ENCODE measurements at regions not wholly inside any gene's neighbourhood (a gene's known extent, or its start where the extent isn't known, plus 50 kb on each side); places are given as distances from the start of the nearest gene placed in this dataset.
"Not testable (repeated sequence)": the region's sequence is repeated elsewhere in the genome, so short reads cannot be mapped to it uniquely, and the experiment has no call there.

DNA sequence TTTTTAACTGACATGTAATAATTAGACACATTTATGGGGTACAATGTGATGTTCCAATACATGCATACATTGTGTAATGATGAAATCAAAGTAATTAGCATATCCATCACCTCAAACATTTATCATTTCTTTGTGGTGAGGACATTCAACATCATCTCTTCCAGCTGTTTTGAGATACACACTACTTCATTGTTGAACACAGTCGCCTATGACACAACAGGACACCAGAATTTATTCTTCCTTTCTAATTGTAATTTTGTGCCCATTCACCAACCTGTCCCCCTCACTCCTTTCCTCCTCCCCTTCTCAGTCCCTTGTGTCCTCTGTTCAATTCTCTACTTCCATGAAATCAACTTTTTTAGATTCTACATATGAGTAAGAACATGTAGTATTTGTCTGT is 113.4 kb upstream of the CBLB start:
- no peak for DNase-seq

DNA sequence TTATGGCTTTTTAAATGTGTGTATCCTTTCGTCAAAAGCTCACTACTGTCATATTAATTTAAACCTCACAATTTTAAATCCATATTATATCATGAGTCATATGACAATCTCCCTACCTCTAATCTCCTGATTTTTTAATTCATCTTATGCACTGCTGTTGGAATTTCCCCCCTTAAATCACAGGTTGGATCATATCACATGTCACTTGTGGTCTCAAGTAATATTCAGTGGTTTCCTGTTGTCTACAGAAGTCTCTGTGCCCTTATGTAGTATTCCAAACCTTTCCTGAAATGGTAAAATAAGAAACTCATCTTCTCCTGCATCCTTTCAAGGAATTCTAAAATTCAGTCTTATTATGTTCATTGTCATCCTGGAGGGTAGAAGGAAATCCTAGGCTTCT is 116.0 kb upstream of the CBLB start:
- no peak for DNase-seq

DNA sequence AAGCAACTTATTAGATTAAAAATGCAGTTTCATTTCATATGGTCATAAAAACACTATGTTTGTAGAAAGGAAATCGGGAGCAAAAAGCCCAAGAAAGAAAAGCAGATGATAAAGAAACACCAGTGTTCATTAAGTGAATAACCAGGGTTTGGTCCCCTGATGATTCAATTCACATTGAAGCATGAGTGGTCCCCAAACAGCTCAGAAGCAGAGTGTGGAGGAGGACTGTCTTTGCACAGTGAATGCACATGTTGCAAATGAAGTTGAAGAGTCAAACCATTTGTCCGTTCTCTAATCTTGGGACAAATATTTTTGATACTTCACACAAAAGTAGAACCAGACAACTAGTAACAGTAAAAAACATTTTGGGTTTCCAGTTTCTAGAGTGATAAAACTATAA is 117.5 kb upstream of the CBLB start:
- DNase-seq, result not testable (repeated sequence)

DNA sequence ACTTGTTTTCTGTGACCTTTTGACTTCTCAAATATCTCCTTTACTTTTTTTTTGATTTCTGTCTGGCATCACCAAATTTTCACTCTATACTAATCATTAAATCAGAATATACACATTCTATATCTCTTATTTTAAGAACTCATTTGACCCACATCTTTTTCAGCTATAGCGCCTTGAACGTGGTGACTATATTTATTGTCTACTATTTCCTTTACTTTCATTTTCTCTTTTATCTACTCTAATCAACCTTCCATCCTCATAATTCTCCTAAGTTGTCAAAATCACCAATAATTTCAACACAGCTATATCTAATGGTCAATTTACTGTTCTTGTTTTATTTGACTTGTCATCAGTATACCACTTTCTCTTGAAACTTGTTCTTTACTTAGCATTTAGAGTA is 119.0 kb upstream of the CBLB start:
- DNase-seq, result no peak

DNA sequence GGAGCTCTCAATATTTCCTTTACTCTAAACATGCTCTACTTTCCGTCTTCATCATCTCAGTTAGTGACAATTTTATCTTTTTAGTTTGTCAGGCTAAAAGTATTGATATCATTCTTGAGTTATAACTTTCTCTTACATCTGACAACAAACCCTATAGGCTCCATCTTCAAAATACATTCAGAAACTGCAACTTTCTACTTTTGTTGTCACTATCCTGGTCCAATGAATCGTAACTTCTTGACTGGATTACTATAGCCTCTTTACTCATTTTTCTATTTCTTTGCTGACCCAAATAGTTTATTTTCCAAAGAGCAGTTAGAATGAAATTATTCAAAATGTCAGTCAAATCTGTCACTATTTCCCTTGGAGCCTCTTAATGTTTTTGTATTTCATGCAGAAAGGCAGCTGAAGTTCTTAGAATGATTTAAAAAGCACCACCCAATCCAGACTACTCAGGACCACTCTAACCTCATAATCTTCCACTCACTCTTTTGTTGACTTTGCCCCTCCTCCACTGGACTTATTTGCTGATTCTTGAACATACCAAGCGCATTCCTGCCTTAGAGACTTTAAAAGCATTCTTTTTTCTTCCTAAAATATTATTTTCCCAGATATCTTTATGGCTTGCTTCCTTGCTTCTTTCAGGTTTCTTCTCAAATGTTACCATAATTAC is 119.9 kb upstream of the CBLB start:
- no peak for DNase-seq

DNA sequence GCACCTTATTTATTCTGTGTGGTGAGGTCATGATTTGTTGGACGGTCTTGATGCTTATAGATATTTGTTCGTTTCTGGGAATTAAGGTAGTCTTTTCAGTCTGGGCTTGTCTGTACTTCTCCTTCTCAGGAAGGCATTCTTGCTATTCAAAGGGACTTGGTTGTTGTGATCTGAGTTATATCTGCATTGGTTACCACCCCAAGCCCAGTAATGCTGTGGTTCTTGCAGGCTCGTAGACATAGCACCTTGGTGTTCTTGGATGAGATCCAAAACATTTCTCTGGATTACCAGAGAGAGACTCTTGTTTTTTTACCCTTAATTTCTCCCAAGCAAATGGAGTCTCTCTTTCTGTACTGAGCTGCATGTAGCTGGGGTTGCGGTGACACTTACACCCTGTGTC is 128.0 kb upstream of the CBLB start:
- no peak for DNase-seq

DNA sequence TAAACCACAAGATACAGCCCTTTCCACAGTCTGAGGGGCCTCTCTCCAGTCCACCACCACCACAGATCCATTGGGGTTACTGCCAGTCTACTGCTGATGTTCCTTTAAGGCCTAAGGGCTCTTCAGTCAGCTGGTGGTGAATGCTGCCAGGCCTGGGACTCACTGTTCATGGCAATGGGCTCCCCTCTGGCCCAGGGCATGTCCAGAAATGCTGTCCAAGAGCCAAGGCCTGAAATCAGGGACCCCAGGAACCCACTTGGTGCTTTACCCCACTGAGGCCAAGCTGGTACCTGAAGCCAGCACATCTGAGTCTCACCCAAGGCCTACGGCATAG is 128.6 kb upstream of the CBLB start:
- DNase-seq, result no peak

DNA sequence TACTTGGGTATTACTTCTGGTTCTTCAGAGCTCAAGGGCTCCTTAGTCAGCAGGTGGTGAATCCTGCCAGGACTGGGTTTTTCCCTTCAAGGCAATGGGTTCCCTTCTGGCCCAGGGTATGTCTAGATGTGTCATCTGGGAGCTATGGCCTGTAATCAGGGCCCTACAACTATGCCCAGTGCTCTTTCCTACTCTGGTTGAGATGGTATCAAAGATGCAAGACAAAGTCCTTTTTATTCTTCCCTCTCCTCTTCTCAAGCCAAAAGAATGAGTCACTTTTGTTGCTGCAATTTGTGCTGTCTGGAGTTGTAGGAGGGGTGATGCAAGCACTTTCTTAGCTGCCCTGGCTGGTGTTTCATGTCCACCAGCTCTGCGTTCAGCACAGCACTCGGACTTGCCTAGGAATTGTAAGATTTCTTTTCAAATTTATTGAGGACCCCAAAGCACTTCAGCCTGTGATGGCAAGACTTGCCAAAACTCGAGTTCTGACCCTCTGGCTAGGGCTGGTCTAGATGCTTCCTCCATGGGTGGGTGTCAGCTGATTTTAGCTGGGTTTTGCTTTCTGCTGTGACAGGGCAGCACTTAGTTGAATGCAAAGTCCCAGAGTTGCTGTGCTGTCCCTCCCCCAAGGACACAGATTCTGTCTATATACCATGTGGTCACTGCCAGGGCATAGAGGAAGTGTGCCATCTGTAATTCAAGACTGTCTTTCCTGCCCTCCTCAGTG is 129.2 kb upstream of the CBLB start:
- no peak for DNase-seq

DNA sequence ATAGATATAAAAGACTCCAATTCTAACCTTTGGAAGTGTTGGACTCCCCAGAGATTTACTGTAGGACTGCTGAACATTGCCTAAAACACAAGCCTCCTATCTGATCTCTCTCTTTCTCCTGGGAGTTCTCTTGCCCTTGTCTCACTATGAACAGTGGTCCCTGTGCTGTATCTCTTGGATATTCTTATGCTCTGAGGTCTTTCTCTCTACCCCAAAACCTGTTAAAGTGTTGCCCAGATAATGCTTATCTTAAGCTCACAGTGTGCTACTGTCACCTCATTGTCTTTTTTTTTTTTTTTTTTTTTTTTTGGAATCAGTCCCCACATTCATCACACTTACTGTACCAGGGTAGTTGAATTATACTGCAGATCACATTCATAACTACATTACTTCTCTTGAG is 131.0 kb upstream of the CBLB start:
- DNase-seq, result no peak

DNA sequence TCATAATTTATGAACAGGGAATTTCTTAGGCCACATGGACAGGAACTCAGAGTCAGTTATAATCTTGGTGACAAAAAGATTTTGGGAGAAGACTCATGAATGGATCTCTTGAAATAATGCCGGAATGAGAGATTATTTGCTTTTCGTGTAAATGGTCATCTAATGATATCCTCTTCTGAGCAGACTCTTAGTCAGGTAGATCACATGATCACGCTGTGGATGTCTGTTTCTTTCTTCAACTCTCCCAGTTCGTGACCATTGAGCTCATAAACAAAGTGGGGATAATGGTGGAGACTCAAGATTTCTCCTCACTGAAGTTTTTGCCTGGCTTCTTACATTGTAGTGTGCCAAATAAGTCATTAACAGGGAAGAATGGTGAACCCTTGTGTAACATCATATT is 133.1 kb upstream of the CBLB start:
- DNase-seq, result no peak

DNA sequence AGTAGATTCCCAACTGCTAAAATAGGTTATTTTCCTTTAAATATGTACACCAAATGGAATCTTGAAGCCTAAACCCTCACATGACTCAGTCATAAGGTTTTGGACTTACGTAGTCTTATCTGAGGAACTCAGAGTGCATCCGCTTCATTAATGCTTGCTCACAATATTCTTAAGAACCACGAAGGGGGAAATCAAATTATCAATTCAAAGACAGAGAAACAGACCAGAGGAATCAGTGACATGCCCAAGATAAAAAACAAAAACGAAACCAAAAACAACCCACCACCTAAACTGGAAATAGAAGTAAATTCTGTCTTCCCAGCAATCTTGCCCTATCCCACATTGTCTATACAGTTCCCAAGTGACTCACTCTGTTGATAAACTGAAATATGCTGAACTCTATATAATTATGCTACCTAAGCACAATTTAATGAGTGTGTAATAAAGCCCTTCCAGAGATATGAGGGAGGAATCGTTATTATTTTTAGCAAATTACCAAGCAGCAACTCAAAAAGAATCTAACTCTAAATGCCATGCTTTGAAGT is 135.4 kb upstream of the CBLB start:
- no peak for DNase-seq

DNA sequence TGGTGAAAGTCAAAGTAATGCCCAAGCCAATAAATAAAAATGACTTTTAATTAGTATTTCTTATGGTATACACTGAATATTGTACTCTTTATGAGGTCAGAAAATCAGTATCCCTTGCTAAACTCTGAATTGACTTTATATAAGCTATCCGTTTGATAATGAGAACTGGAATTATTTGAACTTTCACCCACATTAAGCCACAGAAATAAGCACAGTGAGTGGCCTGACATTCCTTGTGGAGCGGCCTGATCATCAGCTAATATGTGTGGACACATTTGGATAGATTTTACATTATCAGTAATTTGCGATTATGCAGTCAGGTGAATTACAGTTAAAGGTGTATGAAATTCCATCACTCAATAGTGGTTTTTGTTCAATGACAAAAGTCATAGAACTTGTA is 136.0 kb upstream of the CBLB start:
- no peak for DNase-seq

DNA sequence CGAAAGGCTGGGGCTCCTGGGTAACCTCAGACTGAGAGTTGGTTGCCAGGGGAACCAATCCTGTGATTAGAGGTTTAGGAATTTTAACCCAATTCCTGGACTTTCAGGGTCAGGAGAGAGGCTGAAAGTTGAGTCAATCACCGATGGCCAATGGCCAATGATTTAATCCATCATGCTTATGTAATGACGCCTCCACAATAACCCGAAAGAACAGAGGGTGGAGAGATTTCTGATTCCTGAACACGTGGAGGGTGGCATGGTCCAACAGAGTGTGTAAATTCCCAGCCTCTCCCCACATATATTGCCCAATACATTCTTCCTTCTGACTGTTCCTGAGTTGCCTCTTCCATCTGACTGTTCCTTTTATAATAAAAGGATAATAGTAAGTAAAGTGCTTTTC is 137.2 kb upstream of the CBLB start:
- no peak for DNase-seq

DNA sequence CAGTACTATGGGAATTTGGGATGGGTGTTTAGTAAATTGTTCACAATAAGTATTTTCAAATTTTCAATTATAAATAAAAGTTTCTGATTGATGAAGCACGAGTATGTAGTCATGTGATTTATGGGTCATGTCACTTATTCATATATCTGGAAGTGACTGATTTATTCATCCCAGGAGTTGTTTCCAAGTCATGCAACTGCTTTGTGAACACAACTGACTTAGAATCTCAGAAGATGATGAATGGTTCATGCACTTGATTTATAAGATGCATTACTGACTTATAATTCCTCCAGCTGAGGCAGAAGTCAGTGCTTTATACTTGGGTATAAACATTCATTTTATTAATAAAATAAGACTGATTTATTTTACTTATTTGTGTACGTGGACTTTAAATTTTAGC is 137.8 kb upstream of the CBLB start:
- DNase-seq, result no peak

DNA sequence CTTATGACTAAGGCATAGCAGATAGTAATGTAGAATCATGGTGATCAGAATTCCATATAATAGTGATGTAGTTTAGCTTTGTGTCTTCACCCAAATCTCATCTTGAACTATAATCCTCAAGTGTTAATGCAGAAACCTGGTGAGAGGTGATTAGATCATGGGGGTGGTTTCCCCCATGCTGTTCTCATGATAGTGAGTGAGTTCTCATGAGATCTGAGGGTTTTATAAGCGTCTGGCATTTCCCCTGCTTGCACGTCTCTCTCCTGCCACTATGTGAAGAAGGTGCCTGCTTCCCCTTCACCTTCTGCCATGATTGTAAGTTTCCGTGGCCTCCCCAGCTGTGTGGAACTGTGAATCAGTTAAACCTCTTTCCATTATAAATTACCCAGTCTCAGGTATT is 138.7 kb upstream of the CBLB start:
- no peak for DNase-seq

DNA sequence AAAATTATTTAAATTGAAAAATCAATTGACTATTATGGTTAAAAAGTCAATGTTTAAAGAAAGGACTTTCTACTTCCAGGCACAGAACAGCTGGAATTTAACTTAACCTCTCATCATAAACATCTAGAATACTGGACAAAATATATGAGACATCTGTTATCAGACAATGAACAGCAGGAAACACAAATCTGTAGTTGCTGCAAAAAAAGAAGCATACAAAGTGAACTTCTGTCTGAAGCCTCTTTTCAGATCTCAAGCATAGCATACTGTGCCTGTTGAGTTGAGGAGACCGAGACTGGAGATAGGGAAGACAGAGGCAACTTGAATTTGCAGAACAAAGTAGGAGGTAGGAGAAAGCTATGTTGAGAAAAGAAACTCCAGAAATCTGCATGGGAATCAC is 140.0 kb upstream of the CBLB start:
- no peak for DNase-seq

DNA sequence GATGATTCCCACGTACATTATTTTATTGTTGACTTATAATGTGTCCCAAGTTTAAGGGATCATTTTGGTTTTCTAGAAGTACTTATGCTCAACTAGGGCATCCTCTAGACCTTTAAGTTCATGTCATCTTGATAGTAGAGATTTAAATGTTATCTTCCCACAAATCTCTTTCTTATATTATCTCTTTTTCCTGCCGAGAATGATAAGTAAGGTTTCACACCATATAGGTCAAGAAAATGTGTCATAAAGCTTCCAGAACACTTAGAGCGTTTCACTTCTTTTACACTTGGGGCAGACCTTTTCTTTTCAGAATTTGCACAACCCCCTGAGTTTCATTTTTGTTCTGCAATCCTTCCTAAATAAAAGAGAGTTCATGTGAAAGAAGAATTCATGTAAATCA is 142.0 kb upstream of the CBLB start:
- no peak for DNase-seq

DNA sequence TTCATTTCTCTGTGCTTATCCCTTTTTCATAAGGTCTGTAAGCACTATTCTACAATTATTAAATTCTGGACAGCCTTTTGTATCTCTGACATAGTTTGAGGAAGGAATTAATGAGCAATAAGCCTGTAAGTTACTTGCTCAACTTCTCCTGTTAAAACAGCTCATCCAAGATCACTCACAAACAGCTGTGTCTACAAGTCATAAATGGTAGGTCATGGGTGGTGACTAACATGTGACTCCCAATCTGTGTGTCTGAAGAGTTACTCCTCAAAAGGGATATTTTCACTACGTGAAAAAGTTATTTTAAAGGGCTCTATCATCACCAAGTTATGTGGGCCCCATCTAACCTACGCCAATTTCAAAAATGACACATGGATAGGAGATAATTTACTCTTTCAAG is 145.2 kb upstream of the CBLB start:
- no peak for DNase-seq

DNA sequence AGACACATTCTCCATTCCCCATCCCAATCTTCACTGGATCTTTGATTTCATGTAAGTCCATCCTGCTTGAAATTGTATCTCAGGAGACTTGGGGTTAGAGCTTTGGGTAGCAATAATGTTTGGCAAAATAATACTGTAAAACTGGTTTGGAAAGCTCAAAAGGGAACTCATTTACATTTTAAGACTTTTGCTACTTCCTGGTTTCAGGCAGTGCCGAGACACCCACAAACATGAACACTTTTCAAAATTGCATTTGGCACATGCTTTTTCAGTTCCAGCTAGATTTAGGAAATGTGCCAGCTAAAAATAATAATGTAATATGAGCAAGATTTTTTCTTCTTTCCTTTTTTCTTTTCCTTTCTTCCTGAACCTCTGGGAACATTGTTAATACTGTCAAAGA is 145.7 kb upstream of the CBLB start:
- DNase-seq, result no peak

DNA sequence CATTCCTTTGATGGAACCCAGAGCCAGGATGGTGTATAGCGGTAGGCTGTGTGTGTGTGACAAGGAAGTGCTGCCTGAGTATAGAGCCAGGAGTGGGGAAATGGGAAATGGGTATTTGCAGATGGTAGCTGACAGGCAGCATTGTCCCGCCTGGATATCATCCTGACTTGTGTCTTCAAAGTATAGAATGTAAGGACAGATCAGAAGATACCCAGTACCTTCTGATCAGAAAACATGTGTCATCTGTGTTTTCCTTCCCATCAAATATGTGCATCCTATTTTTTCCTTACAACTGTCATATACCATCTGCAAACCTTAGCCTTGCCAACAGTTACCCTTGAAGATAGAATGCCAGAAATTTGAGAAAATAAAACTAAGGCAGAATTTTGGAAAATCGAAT is 146.2 kb upstream of the CBLB start:
- DNase-seq, result no peak

DNA sequence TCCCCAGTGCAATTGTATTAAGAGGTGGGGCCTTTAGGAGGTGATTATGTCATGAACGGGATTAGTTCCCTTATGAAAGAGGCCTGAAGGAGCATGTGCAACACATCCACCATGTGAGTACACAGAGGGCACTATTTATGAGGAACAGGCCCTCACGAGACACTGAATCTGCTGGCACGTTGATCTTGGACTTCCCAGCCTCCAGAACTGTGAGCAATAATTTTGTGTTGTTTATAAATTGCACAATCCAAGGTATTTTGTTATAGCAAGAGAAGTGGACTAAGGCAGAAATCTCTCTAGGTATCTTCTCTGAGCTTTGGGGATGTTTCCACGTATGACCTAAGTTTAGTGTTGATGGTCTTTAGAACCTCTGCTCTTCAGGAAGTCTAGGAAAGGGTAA is 149.3 kb upstream of the CBLB start:
- no peak for DNase-seq

DNA sequence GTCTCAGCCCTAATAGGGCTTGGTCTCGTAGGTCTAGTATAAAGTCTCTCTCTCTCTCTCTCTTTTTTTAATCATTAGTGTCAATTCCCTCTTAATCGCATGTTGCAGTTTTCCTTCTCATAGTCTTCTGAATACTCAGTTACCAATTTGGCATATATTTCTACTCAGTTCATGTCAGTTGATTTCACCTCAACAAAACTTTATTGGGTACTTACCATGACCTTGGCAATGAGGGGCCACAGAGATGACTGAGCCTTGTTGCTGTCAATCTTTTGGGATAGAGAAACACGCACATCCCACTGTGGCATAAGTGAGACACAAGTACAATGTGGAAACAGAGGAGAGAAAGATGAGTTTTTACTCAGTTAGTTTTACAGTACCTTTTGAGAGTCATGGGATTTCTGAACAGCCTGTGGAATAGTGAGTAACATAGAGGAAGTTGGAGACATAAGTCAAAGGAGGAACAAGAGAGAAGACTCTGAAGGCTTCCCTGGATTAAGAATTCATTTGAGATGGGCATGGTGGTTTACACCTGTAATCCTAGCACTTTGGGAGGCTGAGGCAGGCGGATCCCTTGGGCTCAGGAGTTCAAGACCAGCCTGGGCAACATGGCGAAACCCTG is 150.2 kb upstream of the CBLB start:
- no peak for DNase-seq

DNA sequence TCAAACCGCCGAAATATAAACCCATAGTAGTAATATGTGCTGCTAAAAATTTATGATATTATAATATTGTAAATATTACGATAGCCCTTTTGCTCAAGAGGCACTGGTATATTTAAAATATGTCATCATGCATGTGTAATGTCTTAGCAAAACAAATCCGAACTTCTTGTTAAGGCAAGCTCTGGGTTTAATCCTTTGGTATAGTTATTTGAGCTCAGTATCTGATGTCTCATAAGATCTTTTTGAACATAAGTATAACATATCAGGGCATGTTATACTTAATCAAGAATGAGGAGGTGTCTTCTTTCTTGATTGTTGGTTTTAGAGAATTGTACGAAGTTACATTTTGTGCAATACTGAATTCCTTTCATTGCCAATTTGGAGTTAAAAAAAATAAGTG is 154.1 kb upstream of the CBLB start:
- DNase-seq, result no peak

DNA sequence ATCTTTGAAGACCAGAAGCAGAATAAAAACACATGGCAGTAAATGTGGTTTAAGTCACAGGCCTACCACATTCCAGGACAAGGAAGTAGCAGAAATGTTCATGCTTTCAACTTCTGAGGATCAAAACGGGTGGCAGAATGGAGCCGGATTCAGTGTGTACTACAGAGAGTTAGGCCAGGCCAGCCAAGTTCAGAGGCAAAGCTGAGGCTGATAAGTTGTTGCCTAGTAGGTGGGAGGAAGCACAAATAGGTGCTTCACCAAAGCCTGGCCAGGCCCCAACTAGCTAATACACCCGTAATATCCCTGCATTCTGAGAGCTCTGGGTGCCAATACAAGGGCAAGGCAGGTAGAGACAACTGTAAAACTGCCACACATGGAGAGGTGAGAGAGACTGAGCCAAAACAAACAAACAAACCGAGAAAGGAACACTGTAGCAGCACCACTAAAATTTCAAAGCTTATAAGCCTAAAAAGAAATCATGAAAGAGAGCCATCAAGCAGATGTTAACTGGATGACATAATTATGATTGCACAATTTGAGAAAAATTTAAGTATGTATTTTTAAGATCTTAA is 156.4 kb upstream of the CBLB start:
- peak; percentile 88 for DNase-seq

Measured in NCI-H1092 treated with DMSO at 0.1 percent for 48 hours (cell line).